NB4 (cell line): ENCODE measurements at regions not wholly inside any gene's neighbourhood (a gene's known extent, or its start where the extent isn't known, plus 50 kb on each side); places are given as distances from the start of the nearest gene placed in this dataset.

Experiments used
- CTCF ChIP-seq: IDR thresholded peaks from one replicate; pipeline ENCODE4 v1.5.1; 2012; ENCODE audit warnings: low read depth, low read length
- MAX ChIP-seq: IDR thresholded peaks from 2 replicates; pipeline ENCODE4 v1.6.1; 2011; ENCODE audit warnings: low read depth, low read length
- MYC ChIP-seq: IDR thresholded peaks from 2 replicates; pipeline ENCODE4 v1.6.1; 2011; ENCODE audit warnings: low read depth, low read length
- POLR2A ChIP-seq: IDR thresholded peaks from 2 replicates; pipeline ENCODE4 v1.6.1; 2011; ENCODE audit warnings: mild to moderate bottlenecking; ENCODE audit not compliant: insufficient read length; ENCODE audit errors: extremely low read depth

GRCh38 chr9:78620303-78620702 is 323.4 kb downstream of the PSAT1 start:
- no peak for TF ChIP-seq POLR2A
- no peak for TF ChIP-seq CTCF
- no peak for TF ChIP-seq MYC
- no peak for TF ChIP-seq MAX
